ENCODE measurements at regions not wholly inside any gene's neighbourhood (a gene's known extent, or its start where the extent isn't known, plus 50 kb on each side); places are given as distances from the start of the nearest gene placed in this dataset.

- H3K27me3 Mint-ChIP-seq (ENCODE audit: insufficient read depth): peaks cover 2% of the 10 kb centered on the region
- H3K36me3 Mint-ChIP-seq (ENCODE audit: low read depth): no peaks in the 10 kb centered on the region
- H3K9me3 Mint-ChIP-seq: no peaks in the 10 kb centered on the region
- DNase-seq (ENCODE audit: low spot score): no peak
- intact Hi-C loops (cut with micrococcal nuclease): no loop called here
- H3K27ac Mint-ChIP-seq: no peak overlapping the region
- no peak overlapping the region for H3K4me3 Mint-ChIP-seq
- H3K4me1 Mint-ChIP-seq (ENCODE audit: low read depth): no peaks in the 10 kb centered on the region
Measured at GRCh38 chr5:175211956-175212756, 231.8 kb downstream of the DRD1 start.

GRCh38 chr5:175207321-175208040 is 236.5 kb downstream of the DRD1 start:
- H3K9me3 Mint-ChIP-seq: no peaks in the 10 kb centered on the region
- intact Hi-C loops (cut with micrococcal nuclease): no loop called here
- peaks cover 8% of the 10 kb centered on the region for H3K27me3 Mint-ChIP-seq (ENCODE audit: insufficient read depth)
- no peak overlapping the region for H3K4me3 Mint-ChIP-seq
- no peaks in the 10 kb centered on the region for H3K4me1 Mint-ChIP-seq (ENCODE audit: low read depth)
- no peak for DNase-seq (ENCODE audit: low spot score)
- no peaks in the 10 kb centered on the region for H3K36me3 Mint-ChIP-seq (ENCODE audit: low read depth)
- H3K27ac Mint-ChIP-seq: no peak overlapping the region

DNA sequence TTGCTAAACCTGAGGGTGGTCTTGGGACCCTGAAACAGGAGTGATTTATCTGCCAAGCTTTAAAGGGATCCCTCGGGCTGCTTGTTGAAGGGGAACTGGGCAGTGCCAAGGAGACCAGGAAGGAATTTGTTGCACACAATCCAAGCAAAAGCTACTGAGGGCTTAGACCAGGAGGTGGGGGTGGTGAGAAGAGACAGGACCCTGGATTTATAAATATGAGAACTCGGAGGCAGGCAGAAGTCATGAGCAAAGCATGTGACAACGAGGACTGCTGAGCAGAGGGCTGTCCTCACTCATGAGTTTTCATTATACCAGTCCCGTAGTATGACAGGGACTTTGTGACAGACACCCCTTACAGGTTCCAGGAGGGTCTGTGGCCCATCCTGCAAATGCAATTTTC is 237.3 kb downstream of the DRD1 start:
- intact Hi-C loops (cut with micrococcal nuclease): no loop called here
- Mint-ChIP-seq H3K9me3 (no peaks in the 10 kb centered on the region), H3K27me3 (ENCODE audit: insufficient read depth) (peaks cover 5% of the 10 kb centered on the region), H3K4me1 (ENCODE audit: low read depth) (no peaks in the 10 kb centered on the region), H3K4me3 (no peak overlapping the region), H3K27ac (no peak overlapping the region), H3K36me3 (ENCODE audit: low read depth) (no peaks in the 10 kb centered on the region)
- DNase-seq (ENCODE audit: low spot score): no peak

DNA sequence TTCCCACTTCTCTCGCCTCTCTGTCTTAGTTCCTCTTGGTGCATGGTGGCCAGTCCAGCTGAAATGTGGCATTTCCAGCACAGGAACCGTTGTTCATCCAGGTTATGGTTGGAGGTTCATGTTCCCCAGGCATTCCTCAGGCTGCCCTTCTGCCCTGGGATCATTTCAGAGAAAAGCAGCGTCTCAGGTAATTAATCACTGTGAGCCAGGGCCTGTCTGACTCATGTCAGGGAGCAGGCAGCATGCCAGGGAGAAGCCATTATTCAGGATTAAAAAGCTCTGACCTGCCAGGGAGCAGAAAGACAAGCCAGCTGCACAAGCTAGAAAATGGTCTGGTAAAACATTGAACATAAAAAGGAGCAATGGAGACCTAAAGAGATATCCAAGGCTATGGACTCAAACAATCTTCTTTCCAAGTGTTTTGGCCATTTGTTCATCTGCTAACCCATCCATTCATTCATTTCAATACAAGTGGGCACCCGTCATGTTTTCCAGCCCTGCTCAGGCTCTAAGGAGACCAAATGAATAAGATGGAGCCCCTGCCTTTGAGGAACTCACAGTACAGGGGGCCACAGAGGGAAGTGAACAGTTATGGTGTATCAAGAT is 241.4 kb downstream of the DRD1 start:
- Mint-ChIP-seq H3K27ac (no peak overlapping the region), H3K36me3 (ENCODE audit: low read depth) (no peaks in the 10 kb centered on the region), H3K27me3 (ENCODE audit: insufficient read depth) (peaks cover 10% of the 10 kb centered on the region), H3K4me1 (ENCODE audit: low read depth) (no peaks in the 10 kb centered on the region), H3K9me3 (no peaks in the 10 kb centered on the region), H3K4me3 (no peak overlapping the region)
- intact Hi-C loops (cut with micrococcal nuclease): no loop called here
- DNase-seq (ENCODE audit: low spot score): no peak

DNA sequence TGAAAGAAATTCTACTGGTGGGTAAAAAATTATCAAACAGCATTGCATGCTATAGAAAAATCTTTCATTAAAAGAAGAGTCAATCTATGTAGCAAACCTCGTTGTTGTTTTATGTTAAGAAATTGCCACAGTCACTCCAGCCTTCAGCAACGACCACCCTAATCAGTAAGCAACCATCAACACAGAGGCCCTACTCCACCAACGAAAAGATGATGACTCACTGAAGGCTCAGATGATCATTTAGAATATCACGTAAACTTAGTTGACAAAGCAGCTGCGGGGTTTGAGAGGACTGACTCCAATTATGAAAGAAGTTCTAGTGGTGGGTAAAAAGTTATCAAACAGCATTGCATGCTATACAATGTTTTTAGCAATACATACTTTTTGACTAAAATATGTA is 242.6 kb downstream of the DRD1 start:
- Mint-ChIP-seq H3K4me1 (ENCODE audit: low read depth) (no peaks in the 10 kb centered on the region), H3K27ac (no peak overlapping the region)

DNA sequence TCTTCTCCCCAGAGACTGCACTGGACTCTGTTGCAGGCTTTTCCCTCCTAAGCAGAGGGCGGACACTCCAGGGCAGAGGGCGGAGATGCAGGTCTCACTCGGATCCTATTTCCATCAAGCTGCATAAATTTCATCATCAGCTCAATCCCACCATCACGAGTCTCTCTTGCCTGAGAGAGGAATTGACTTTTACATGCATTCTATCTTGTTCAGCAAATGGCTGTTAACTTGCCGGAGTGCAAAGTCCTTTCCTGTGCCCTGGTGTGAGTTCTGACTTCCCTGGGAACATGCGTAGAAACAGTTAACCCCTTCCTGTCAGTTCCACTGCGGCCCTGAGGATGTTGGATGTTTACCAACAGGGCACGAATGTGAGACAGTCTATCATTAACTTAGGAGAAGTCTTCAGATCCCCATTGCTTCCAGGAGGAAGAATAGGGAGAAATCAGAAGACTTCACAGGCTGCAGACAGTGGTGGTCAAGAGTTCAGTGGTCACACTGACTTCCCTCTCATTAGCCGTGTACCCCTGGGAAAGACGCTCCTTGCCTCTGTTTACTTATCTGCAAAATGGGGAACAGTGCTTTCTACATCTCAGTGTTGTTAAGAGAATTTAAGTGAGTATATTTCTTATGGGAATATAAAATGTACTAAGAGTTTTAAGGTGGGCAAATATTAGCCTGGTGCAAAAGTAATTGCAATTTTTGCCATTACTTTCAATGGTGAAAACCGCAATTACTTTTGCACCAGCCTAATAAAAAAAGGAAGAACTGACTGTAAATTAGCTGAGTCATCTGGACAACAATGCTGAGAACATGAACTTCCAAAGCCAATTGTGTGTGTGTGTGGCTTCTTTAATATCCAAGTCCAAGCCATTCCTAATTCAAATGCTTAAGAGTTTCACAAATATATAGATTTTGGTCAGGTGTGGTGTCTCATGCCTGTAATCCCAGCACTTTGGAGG is 248.0 kb downstream of the DRD1 start:
- no peaks in the 10 kb centered on the region for H3K4me1 Mint-ChIP-seq (ENCODE audit: low read depth)
- no peak overlapping the region for H3K27ac Mint-ChIP-seq
- DNase-seq (ENCODE audit: low spot score): no peak
- intact Hi-C loops (cut with micrococcal nuclease): no loop called here
- no peak overlapping the region for H3K4me3 Mint-ChIP-seq
- H3K27me3 Mint-ChIP-seq (ENCODE audit: insufficient read depth): peaks cover 7% of the 10 kb centered on the region
- H3K36me3 Mint-ChIP-seq (ENCODE audit: low read depth): no peaks in the 10 kb centered on the region
- H3K9me3 Mint-ChIP-seq: no peaks in the 10 kb centered on the region

More for the DNA sequence above, 242.6 kb downstream of the DRD1 start:
- Mint-ChIP-seq H3K36me3 (ENCODE audit: low read depth) (no peaks in the 10 kb centered on the region), H3K9me3 (no peaks in the 10 kb centered on the region), H3K4me3 (no peak overlapping the region), H3K27me3 (ENCODE audit: insufficient read depth) (peaks cover 10% of the 10 kb centered on the region)
- no peak for DNase-seq (ENCODE audit: low spot score)
- intact Hi-C loops (cut with micrococcal nuclease): no loop called here

- Mint-ChIP-seq H3K27ac (no peak overlapping the region), H3K9me3 (no peaks in the 10 kb centered on the region)
- no peak for DNase-seq (ENCODE audit: low spot score)
Measured at GRCh38 chr5:175181331-175181730, 262.7 kb downstream of the DRD1 start.

DNA sequence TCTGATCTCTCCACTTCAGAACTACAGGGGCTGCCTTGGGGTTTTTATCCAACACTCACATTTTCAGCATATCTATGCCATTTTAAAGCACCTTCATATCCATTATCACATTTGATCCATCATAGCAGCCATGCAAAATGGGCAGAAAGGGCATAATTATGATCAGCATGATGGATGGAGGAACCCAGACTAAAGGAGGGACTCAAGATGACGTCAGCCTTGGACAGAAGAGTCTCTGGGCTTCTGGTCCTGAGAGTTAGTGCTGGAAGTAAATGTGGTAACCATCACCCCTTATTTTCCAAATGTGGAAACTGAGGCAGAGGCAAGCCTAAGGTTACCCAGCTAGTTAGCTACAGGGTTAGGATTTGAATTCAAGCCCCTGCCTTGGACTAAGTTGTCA is 273.1 kb downstream of the DRD1 start:
- no peaks in the 10 kb centered on the region for H3K4me1 Mint-ChIP-seq (ENCODE audit: low read depth)
- intact Hi-C loops (cut with micrococcal nuclease): no loop called here
- H3K27me3 Mint-ChIP-seq (ENCODE audit: insufficient read depth): peaks cover 2% of the 10 kb centered on the region
- no peak for DNase-seq (ENCODE audit: low spot score)
- H3K9me3 Mint-ChIP-seq: no peaks in the 10 kb centered on the region
- H3K4me3 Mint-ChIP-seq: no peak overlapping the region
- no peaks in the 10 kb centered on the region for H3K36me3 Mint-ChIP-seq (ENCODE audit: low read depth)
- no peak overlapping the region for H3K27ac Mint-ChIP-seq

More at GRCh38 chr5:175181331-175181730, 262.7 kb downstream of the DRD1 start:
- Mint-ChIP-seq H3K4me1 (ENCODE audit: low read depth) (no peaks in the 10 kb centered on the region), H3K27me3 (ENCODE audit: insufficient read depth) (peaks cover 3% of the 10 kb centered on the region), H3K36me3 (ENCODE audit: low read depth) (no peaks in the 10 kb centered on the region), H3K4me3 (no peak overlapping the region)
- intact Hi-C loops (cut with micrococcal nuclease): no loop called here

- intact Hi-C loops (cut with micrococcal nuclease): no loop called here
- H3K27me3 Mint-ChIP-seq (ENCODE audit: insufficient read depth): no peaks in the 10 kb centered on the region
- DNase-seq (ENCODE audit: low spot score): no peak
- H3K9me3 Mint-ChIP-seq: no peaks in the 10 kb centered on the region
- no peaks in the 10 kb centered on the region for H3K4me1 Mint-ChIP-seq (ENCODE audit: low read depth)
- H3K36me3 Mint-ChIP-seq (ENCODE audit: low read depth): no peaks in the 10 kb centered on the region
- H3K27ac Mint-ChIP-seq: no peak overlapping the region
- H3K4me3 Mint-ChIP-seq: no peak overlapping the region
Measured at GRCh38 chr5:175168882-175169507, 275.0 kb downstream of the DRD1 start.

DNA sequence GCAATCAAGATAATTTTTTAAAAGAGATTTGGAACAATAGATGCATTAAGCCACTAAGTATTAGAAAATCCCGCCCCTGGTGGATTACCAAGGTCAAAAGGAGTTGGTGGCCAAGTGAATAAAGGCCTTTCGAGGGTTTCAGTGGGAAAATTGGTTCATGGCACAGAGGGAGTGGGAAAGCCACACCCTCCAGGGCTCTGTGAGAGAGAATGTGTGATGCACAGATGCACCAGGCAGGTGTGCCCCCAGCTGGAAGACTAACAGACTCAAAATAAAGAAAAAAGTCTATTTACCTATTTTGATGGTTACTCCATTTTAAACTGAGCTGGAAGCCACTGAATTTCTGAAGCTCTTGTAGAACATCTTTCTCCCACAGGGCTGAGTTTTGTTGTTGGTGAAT is 278.0 kb downstream of the DRD1 start:
- Mint-ChIP-seq H3K9me3 (no peaks in the 10 kb centered on the region), H3K27ac (no peak overlapping the region), H3K4me1 (ENCODE audit: low read depth) (no peaks in the 10 kb centered on the region), H3K4me3 (no peak overlapping the region), H3K27me3 (ENCODE audit: insufficient read depth) (no peaks in the 10 kb centered on the region), H3K36me3 (ENCODE audit: low read depth) (no peaks in the 10 kb centered on the region)
- intact Hi-C loops (cut with micrococcal nuclease): no loop called here
- DNase-seq (ENCODE audit: low spot score): no peak

DNA sequence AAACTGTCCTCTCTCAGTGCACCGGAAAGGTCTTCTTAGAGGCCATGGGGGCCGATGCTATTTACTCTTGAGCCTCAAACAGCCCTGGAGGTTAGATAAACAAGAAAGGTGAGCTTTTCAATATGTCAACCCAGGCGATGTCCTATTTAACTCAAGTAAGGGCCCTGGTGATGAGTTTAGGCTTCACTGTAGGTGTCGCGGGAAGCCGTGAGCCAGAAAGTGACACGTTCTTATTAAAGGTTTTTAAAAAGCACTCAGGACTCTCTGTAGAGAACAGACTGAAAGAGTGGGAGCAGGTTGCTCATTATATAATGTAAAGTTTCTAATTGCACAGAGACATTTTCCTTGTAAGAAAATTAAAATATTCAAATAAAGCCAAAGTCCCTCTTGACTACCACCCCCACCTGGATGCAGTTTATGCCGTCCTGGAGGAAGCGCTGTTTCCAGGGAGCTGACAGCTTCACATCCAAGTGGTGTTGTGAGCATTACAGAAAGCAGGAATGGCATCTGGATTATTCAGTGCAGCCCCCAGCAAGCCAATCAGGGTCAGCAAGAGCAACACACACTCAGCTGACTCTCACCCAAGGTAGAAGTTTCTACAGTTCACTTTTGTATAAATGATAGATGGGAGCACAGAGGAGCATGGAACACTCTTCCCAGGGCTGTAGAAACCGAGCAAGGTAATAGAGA is 280.3 kb downstream of the DRD1 start:
- intact Hi-C loops (cut with micrococcal nuclease): no loop called here
- no peaks in the 10 kb centered on the region for H3K4me1 Mint-ChIP-seq (ENCODE audit: low read depth)
- H3K27me3 Mint-ChIP-seq (ENCODE audit: insufficient read depth): no peaks in the 10 kb centered on the region

DNA sequence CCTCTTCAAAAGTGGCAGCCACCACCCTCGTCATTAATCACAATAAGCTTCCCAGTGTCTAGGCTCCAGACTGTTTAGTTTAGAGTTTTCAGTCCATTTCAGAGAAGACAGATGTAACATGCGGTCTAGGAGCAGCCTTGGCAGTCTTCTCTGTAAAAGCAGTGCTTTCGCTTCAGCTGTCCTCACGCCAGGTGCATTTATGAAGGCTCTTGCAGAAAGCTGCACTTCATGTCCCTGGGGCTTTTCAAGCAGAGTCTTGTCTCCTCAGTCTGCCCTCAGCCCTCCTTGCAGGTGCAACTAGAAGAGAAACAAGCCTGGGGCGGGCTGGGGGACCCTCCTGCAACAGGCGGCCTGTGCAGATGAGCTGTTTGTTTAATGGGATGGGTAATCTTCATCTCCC is 281.9 kb downstream of the DRD1 start:
- H3K4me3 Mint-ChIP-seq: no peak overlapping the region
- H3K27ac Mint-ChIP-seq: no peak overlapping the region
- H3K9me3 Mint-ChIP-seq: no peaks in the 10 kb centered on the region
- no peak for DNase-seq (ENCODE audit: low spot score)
- no peaks in the 10 kb centered on the region for H3K4me1 Mint-ChIP-seq (ENCODE audit: low read depth)
- no peaks in the 10 kb centered on the region for H3K27me3 Mint-ChIP-seq (ENCODE audit: insufficient read depth)
- intact Hi-C loops (cut with micrococcal nuclease): no loop called here
- no peaks in the 10 kb centered on the region for H3K36me3 Mint-ChIP-seq (ENCODE audit: low read depth)

More for the DNA sequence above, 280.3 kb downstream of the DRD1 start:
- DNase-seq (ENCODE audit: low spot score): no peak
- Mint-ChIP-seq H3K27ac (no peak overlapping the region), H3K4me3 (no peak overlapping the region), H3K36me3 (ENCODE audit: low read depth) (no peaks in the 10 kb centered on the region), H3K9me3 (no peaks in the 10 kb centered on the region)

Measured in activated T-helper 1 cell treated with anti-CD3 and anti-CD28 coated beads, Interleukin-12 subunit alpha, Interleukin-12 subunit beta, Interleukin-2, Interleukin-4 antibody, amounts not matched to agents 30 ng/mL and 10 ng/mL and 1 ng/mL, durations not matched to agents 14 hours and 24 hours and 36 hours (primary cell).